ENCODE measurements at regions not wholly inside any gene's neighbourhood (a gene's known extent, or its start where the extent isn't known, plus 50 kb on each side); places are given as distances from the start of the nearest gene placed in this dataset.

GRCh38 chrX:5068550-5068949 lies 1160.1 kb downstream of the NLGN4X start:
- TF ChIP-seq CTCF (IDR thresholded peaks at IDR 0.05; ENCODE audit: low read depth, low read length) (no peak), EZH2phosphoT487 (IDR thresholded peaks at IDR 0.05; ENCODE audit: low read depth) (no peak)

Measured in OCI-LY3 (cell line).